ENCODE measurements at regions not wholly inside any gene's neighbourhood (a gene's known extent, or its start where the extent isn't known, plus 50 kb on each side); places are given as distances from the start of the nearest gene placed in this dataset.

GRCh38 chr9:118570066-118570465 lies 799.2 kb downstream of the BRINP1 start:
- no peak overlapping the region for H3K27ac ChIP-seq
- no peaks in the 10 kb centered on the region for H3K4me1 ChIP-seq
- H3K36me3 ChIP-seq = no peaks in the 10 kb centered on the region
- no peaks in the 10 kb centered on the region for H3K9me3 ChIP-seq
- no peaks in the 10 kb centered on the region for H3K27me3 ChIP-seq
- TF ChIP-seq POLR2A (IDR thresholded peaks at IDR 0.05) (no peak), CTCF (IDR thresholded peaks at IDR 0.05) (no peak)
- H3K4me3 ChIP-seq = no peak overlapping the region
- 26 to 33% methylated on average over 3 of the region's 3 CpGs for WGBS, 2 donors
- no peak for DNase-seq
- intact Hi-C loops (cut with DNase I) = no loop called here

- TF ChIP-seq POLR2A (IDR thresholded peaks at IDR 0.05) (no peak), CTCF (IDR thresholded peaks at IDR 0.05) (no peak)
- intact Hi-C loops (cut with DNase I) = no loop called here
- Histone ChIP-seq H3K9me3 (no peaks in the 10 kb centered on the region), H3K27ac (no peak overlapping the region), H3K36me3 (no peaks in the 10 kb centered on the region), H3K4me3 (no peak overlapping the region), H3K27me3 (no peaks in the 10 kb centered on the region), H3K4me1 (no peaks in the 10 kb centered on the region)
- DNase-seq = no peak
- 50 to 53% methylated on average over 2 of the region's 2 CpGs for WGBS, 2 donors
These were observed 793.7 kb downstream of the BRINP1 start for GRCh38 chr9:118575341-118576070.

- no peaks in the 10 kb centered on the region for H3K27me3 ChIP-seq
- no peaks in the 10 kb centered on the region for H3K9me3 ChIP-seq
- no peak overlapping the region for H3K27ac ChIP-seq
- WGBS, 2 donors = 40 to 41% methylated on average over 1 of the region's 1 CpG
- no peak for DNase-seq
- H3K4me1 ChIP-seq = no peaks in the 10 kb centered on the region
- intact Hi-C loops (cut with DNase I) = no loop called here
- no peak overlapping the region for H3K4me3 ChIP-seq
- no peak for TF ChIP-seq POLR2A (IDR thresholded peaks at IDR 0.05)
- TF ChIP-seq CTCF (IDR thresholded peaks at IDR 0.05) = no peak
- no peaks in the 10 kb centered on the region for H3K36me3 ChIP-seq
These were observed 792.1 kb downstream of the BRINP1 start for GRCh38 chr9:118577121-118577520.

- TF ChIP-seq POLR2A (IDR thresholded peaks at IDR 0.05) = no peak
- no peak for TF ChIP-seq CTCF (IDR thresholded peaks at IDR 0.05)
- Histone ChIP-seq H3K4me3 (no peak overlapping the region), H3K27ac (no peak overlapping the region), H3K9me3 (no peaks in the 10 kb centered on the region), H3K27me3 (no peaks in the 10 kb centered on the region), H3K36me3 (no peaks in the 10 kb centered on the region), H3K4me1 (no peaks in the 10 kb centered on the region)
- intact Hi-C loops (cut with DNase I) = no loop called here
- DNase-seq = no peak
These were observed 790.8 kb downstream of the BRINP1 start for GRCh38 chr9:118578467-118578866.

- Histone ChIP-seq H3K36me3 (no peaks in the 10 kb centered on the region), H3K27me3 (no peaks in the 10 kb centered on the region), H3K27ac (no peak overlapping the region), H3K4me3 (no peak overlapping the region), H3K9me3 (no peaks in the 10 kb centered on the region), H3K4me1 (no peaks in the 10 kb centered on the region)
- DNase-seq = no peak
- intact Hi-C loops (cut with DNase I) = no loop called here
- WGBS, 2 donors = 81 to 89% methylated on average over 4 of the region's 4 CpGs
- TF ChIP-seq POLR2A (IDR thresholded peaks at IDR 0.05) (no peak), CTCF (IDR thresholded peaks at IDR 0.05) (no peak)
These were observed 785.8 kb downstream of the BRINP1 start for GRCh38 chr9:118583414-118583813.
